ENCODE measurements at regions not wholly inside any gene's neighbourhood (a gene's known extent, or its start where the extent isn't known, plus 50 kb on each side); places are given as distances from the start of the nearest gene placed in this dataset.

DNA sequence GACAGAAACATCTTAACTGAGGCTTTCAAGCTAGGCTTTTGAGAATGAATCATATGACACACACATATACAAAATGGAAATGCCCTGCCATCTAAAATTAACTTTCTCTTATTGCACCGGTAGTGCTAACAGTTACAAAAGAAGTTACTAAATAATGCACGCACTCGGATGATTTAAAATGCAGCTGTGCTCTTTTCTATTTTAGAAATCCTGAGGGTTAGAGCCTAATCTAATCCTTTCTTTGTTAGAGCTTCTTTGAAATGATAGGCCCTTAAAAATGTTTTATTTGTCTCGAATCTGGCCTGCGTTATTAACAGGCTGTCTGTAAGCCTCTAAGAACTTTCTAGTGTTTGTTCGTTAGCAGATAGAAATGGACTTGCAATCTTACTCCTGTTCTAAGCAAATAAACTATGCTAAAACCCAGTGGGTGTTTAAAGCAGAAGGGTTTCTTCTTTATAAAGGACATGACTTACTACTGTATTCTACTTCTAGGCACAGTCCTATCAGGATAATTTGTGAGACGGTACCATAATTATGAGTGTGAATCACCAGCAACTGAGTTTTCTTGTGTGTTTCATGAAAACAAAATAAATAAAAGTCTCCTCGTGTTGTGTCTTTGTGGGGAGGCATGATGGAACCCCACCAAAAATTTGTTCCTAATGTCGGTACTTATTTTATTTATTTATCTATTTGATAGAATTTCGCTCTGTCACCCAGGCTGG is 69.2 kb upstream of the MYO10 start:
- TF ChIP-seq, protein P1, sequence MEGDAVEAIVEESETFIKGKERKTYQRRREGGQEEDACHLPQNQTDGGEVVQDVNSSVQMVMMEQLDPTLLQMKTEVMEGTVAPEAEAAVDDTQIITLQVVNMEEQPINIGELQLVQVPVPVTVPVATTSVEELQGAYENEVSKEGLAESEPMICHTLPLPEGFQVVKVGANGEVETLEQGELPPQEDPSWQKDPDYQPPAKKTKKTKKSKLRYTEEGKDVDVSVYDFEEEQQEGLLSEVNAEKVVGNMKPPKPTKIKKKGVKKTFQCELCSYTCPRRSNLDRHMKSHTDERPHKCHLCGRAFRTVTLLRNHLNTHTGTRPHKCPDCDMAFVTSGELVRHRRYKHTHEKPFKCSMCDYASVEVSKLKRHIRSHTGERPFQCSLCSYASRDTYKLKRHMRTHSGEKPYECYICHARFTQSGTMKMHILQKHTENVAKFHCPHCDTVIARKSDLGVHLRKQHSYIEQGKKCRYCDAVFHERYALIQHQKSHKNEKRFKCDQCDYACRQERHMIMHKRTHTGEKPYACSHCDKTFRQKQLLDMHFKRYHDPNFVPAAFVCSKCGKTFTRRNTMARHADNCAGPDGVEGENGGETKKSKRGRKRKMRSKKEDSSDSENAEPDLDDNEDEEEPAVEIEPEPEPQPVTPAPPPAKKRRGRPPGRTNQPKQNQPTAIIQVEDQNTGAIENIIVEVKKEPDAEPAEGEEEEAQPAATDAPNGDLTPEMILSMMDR (IDR thresholded peaks at IDR 0.05 in 2 of 3, conservative IDR thresholded peaks at IDR 0.05 in 1 of 3; ENCODE audit: insufficient read depth in 2 of 3, low read depth in 1 of 3, low read length in 3 of 3): no peak
- no peak for TF ChIP-seq SMARCA4 (IDR thresholded peaks at IDR 0.05)
- no peak for TF ChIP-seq POLR2A (conservative IDR thresholded peaks at IDR 0.05)
- TF ChIP-seq MAZ (CRISPR knock-in tag; conservative IDR thresholded peaks at IDR 0.05 in 1 of 2, IDR thresholded peaks at IDR 0.05 in 1 of 2): no peak
- TF ChIP-seq, protein P2, sequence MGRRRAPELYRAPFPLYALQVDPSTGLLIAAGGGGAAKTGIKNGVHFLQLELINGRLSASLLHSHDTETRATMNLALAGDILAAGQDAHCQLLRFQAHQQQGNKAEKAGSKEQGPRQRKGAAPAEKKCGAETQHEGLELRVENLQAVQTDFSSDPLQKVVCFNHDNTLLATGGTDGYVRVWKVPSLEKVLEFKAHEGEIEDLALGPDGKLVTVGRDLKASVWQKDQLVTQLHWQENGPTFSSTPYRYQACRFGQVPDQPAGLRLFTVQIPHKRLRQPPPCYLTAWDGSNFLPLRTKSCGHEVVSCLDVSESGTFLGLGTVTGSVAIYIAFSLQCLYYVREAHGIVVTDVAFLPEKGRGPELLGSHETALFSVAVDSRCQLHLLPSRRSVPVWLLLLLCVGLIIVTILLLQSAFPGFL (CRISPR knock-in tag; IDR thresholded peaks at IDR 0.05): no peak
- no peak for TF ChIP-seq SMC3 (conservative IDR thresholded peaks at IDR 0.05; ENCODE audit: insufficient read depth, low read depth, low read length)
